HEK293T (cell line): ENCODE measurements at regions not wholly inside any gene's neighbourhood (a gene's known extent, or its start where the extent isn't known, plus 50 kb on each side); places are given as distances from the start of the nearest gene placed in this dataset.
A peak's percentile ranks its signal among the peaks of the same experiment; 100 is the strongest.

Experiments
- CTCF ChIA-PET: fragments of 350-600 bp; formaldehyde crosslinking; extraction: SDS; loops from one replicate; lab custom pipeline; 2021; ENCODE audit warnings: antibody characterized with exemption, inconsistent platforms; lab: Yijun Ruan, JAX
- POLR2A ChIA-PET: fragments of 350-600 bp; formaldehyde crosslinking; extraction: SDS; loops from one replicate; lab custom pipeline; 2020; ENCODE audit warnings: antibody characterized with exemption, inconsistent platforms; lab: Yijun Ruan, JAX
- DNase-seq: peaks from one replicate; pipeline ENCODE4 v3.0.0; 2012; ENCODE audit warnings: mixed read lengths; ENCODE audit errors: extremely low spot score
- ARNT ChIP-seq: fragments of 450-650 bp; IDR thresholded peaks from 2 replicates; pipeline ENCODE4 v1.6.1; 2017; ENCODE audit warnings: mild to moderate bottlenecking
- BHLHE40 ChIP-seq: fragments of 450-650 bp; IDR thresholded peaks from 2 replicates; pipeline ENCODE4 v1.6.1; 2016; ENCODE audit warnings: mild to moderate bottlenecking, moderate library complexity, borderline replicate concordance
- CTBP1 ChIP-seq: fragments of 450-650 bp; IDR thresholded peaks from 2 replicates; pipeline ENCODE4 v1.6.1; 2016; ENCODE audit warnings: borderline replicate concordance
- ELF4 ChIP-seq: fragments of 450-650 bp; IDR thresholded peaks from 2 replicates; pipeline ENCODE4 v1.6.1; 2017; ENCODE audit warnings: antibody characterized with exemption
- FOXA1 ChIP-seq: fragments of 450-650 bp; IDR thresholded peaks from 2 replicates; pipeline ENCODE4 v1.6.1; 2016; ENCODE audit warnings: mild to moderate bottlenecking
- FOXK2 ChIP-seq: fragments of 450-650 bp; IDR thresholded peaks from 2 replicates; pipeline ENCODE4 v1.6.1; 2016; ENCODE audit warnings: mild to moderate bottlenecking
- FOXM1 ChIP-seq: fragments of 450-650 bp; IDR thresholded peaks from 2 replicates; pipeline ENCODE4 v1.6.1; 2017; ENCODE audit warnings: mild to moderate bottlenecking, borderline replicate concordance
- HDGF ChIP-seq: fragments of 450-650 bp; IDR thresholded peaks from 2 replicates; pipeline ENCODE4 v1.6.1; 2017; ENCODE audit warnings: antibody characterized with exemption, borderline replicate concordance
- L3MBTL2 ChIP-seq: fragments of 450-650 bp; conservative IDR thresholded peaks from 2 replicates; pipeline ENCODE4 v1.6.1; 2016; ENCODE audit warnings: mild to moderate bottlenecking
- LEF1 ChIP-seq: fragments of 450-650 bp; IDR thresholded peaks from 2 replicates; pipeline ENCODE4 v1.6.1; 2017; ENCODE audit warnings: mild to moderate bottlenecking, borderline replicate concordance
- NFRKB ChIP-seq: fragments of 450-650 bp; IDR thresholded peaks from 2 replicates; pipeline ENCODE4 v1.6.1; 2016; ENCODE audit warnings: mild to moderate bottlenecking, moderate library complexity
- SP1 ChIP-seq: fragments of 450-650 bp; IDR thresholded peaks from 2 replicates; pipeline ENCODE4 v1.6.1; 2017
- SUZ12 ChIP-seq: fragments of 450-650 bp; IDR thresholded peaks from 2 replicates; pipeline ENCODE4 v1.6.1; 2016; ENCODE audit warnings: mild to moderate bottlenecking
- TARDBP ChIP-seq: fragments of 450-650 bp; IDR thresholded peaks from 2 replicates; pipeline ENCODE4 v1.6.1; 2016
- ZNF384 ChIP-seq: fragments of 450-650 bp; IDR thresholded peaks from 2 replicates; pipeline ENCODE4 v1.6.1; 2016
- TF ChIP-seq, protein P1 (sequence below): fragments of 450-650 bp; IDR thresholded peaks from 2 replicates; pipeline ENCODE4 v1.6.1; 2016

DNA sequence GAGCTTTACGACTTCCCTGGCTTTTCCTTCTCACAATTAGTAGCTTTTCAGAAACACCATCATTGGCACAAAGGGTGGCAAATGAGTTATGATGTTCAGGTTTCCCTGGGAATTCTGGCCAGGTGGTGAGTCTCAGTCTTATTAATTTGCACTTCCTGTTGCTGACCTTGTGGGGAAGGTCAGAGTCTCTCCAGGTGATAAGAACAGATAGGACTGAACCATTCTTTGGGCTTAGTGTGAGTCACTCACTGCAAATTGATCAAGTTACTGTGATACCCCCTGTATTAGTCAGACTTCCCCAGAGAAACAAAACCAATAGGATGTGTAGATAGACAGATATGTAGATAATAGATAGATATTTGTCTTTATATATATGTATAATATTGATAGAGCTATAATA is 53.8 kb upstream of the RANBP3L start:
- DNase-seq: no peak
- ChIA-PET POLR2A (no interaction called here), CTCF (interaction anchor here (0.7 kb wide), 1 partner anchor 522 kb away, joined by 3 read pairs; no protein-coding TSS in a partner anchor)
- no peak for TF ChIP-seq L3MBTL2
- TF ChIP-seq FOXA1: no peak
- TF ChIP-seq LEF1: no peak
- TF ChIP-seq ARNT: no peak
- TF ChIP-seq FOXM1: no peak
- TF ChIP-seq CTBP1: no peak
- TF ChIP-seq ELF4: no peak
- TF ChIP-seq, protein P1, sequence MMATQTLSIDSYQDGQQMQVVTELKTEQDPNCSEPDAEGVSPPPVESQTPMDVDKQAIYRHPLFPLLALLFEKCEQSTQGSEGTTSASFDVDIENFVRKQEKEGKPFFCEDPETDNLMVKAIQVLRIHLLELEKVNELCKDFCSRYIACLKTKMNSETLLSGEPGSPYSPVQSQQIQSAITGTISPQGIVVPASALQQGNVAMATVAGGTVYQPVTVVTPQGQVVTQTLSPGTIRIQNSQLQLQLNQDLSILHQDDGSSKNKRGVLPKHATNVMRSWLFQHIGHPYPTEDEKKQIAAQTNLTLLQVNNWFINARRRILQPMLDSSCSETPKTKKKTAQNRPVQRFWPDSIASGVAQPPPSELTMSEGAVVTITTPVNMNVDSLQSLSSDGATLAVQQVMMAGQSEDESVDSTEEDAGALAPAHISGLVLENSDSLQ: no peak
- TF ChIP-seq SUZ12: no peak
- no peak for TF ChIP-seq HDGF
- no peak for TF ChIP-seq NFRKB
- TF ChIP-seq FOXK2: no peak
- no peak for TF ChIP-seq ZNF384
- TF ChIP-seq BHLHE40: no peak
- TF ChIP-seq SP1: no peak

DNA sequence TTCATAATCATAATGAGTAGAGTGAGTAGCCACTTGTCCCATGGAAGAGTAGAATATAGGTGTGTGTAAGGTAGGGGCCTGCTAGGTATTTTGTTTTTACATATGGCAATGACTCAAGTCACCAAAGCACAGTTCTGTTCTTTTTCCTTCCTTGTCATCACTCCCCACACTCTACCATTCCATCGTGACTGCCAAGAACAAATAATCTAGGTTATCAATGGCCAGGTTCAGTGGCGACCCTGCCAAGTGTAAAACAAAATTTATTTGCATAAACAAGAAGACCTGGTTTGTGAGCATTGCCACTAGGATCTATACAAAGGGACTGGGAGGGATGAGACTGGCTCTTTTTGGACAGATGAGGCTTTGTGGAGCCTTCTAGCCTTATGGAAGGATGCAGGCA is 55.2 kb upstream of the RANBP3L start:
- DNase-seq: no peak
- ChIA-PET CTCF (no interaction called here), POLR2A (no interaction called here)
- TF ChIP-seq BHLHE40 (no peak), ZNF384 (no peak)

DNA sequence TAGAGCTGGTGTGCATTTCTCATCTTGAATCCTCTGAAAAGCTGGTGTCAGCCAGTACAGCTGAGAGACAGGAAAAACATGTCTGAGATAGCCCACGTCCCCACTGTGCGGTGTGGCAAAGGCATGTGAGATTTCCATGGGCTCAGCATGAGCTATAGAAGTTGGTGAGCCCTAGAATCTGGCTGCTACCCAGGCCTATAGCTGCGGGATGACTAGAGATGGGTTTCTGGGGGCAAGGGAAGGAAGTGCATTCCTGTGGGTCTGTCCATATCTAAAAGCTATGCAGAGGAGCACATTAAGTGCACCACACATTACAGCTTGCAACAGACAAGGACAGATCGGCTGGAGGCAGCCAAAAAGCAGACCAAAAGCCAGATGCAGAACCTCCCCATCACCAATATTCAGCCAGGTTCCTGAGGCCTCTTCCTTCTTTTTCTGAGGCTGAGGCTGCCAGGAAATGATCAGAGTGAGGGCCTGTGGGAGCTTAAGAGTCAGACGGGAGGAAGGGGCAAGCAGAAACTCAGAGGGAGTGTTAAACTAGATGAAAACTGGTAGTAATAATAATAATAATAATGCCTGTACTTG is 55.8 kb upstream of the RANBP3L start:
- ChIA-PET POLR2A (no interaction called here), CTCF (no interaction called here)
- DNase-seq: no peak
- TF ChIP-seq SP1 (no peak), ZNF384 (no peak), ELF4 (no peak), FOXK2 (no peak), SUZ12 (no peak), BHLHE40 (no peak), TARDBP (no peak), ARNT (no peak), NFRKB (no peak), LEF1 (no peak), HDGF (no peak), FOXA1 (no peak), L3MBTL2 (no peak), FOXM1 (no peak), CTBP1 (no peak)
- TF ChIP-seq, protein P1: no peak

DNA sequence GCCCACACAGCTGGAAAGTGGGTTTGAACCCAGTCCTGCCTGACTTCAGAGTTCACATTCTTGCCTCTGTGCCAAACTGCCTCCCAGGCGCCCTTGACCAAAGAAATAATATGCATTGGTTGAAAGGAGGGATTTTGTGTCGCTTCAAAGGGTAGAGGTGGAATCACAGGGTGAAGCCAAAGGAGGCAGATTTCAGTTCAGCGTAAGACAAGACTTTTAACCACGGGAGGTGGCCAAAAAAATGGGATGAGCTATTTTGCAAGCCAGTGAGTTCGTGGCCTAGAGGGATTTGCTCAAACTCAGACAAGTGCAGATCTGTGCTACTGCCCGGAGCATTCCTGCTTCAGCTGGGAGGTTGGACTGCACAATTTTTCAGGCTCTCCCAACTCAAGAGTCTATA is 57.6 kb upstream of the RANBP3L start:
- no peak for TF ChIP-seq HDGF
- TF ChIP-seq, protein P1: no peak
- TF ChIP-seq FOXM1: no peak
- no peak for TF ChIP-seq CTBP1
- TF ChIP-seq L3MBTL2: no peak
- no peak for TF ChIP-seq TARDBP
- ChIA-PET POLR2A (no interaction called here), CTCF (no interaction called here)
- DNase-seq: no peak

DNA sequence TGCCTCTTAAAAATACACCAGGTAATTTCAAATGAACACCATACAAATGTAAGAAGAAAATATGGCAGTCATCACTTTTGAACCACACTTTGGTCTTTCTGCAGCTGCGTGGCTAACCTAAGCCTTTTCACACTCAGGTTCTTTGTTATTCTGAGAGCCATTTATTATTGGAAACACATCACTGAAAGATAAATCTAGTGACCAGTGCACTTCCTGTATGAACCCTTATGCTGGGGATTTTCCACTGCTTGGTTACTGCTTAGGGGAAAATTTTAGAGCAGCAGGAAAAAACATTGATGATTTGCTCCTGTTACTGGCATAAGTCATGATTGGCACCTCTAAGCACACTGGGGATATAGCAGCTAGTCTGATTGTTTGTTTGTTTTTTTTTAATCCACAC is 58.6 kb upstream of the RANBP3L start:
- POLR2A ChIA-PET: no interaction called here
- TF ChIP-seq SUZ12 (no peak), FOXM1 (no peak), L3MBTL2 (no peak), ARNT (no peak), ZNF384 (no peak), LEF1 (no peak), NFRKB (no peak), CTBP1 (no peak), SP1 (no peak), ELF4 (no peak), TARDBP (no peak), FOXA1 (no peak), BHLHE40 (no peak)
- TF ChIP-seq, protein P1: no peak
- DNase-seq: no peak
- CTCF ChIA-PET: no interaction called here

DNA sequence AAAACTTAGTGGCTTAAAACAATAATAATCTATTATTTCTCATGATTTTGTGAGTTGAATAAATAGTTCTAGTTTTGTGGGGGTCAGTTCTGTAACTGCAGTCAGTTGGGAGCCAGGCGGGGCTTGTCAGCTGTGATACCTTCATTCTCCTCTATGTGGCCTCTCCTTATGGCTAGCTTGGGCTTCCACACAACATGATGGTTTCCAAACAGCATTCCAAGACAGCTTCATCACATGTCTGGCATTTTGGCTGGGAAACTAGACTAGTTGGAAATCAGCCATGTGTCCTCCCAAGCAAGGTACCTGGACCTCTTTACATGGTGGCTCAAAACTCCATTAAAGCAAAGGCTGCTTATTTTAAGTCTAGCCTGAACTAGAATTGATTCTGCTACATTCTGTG is 61.4 kb upstream of the RANBP3L start:
- peak; percentile 21 for DNase-seq
- POLR2A ChIA-PET: no interaction called here
- TF ChIP-seq SUZ12 (no peak), CTBP1 (no peak), FOXM1 (no peak), NFRKB (no peak), LEF1 (no peak), ARNT (no peak), TARDBP (no peak)
- TF ChIP-seq, protein P1: no peak
- CTCF ChIA-PET: interaction anchor here (0.7 kb wide), 1 partner anchor 59 kb away, joined by 3 read pairs; no protein-coding TSS in a partner anchor
